PC-3 (cell line): ENCODE measurements at regions not wholly inside any gene's neighbourhood (a gene's known extent, or its start where the extent isn't known, plus 50 kb on each side); places are given as distances from the start of the nearest gene placed in this dataset.

Experiments used
- ATAC-seq: fragments of 200-7000 bp; cut with Tn5 transposase; 2 replicates; pipeline ENCODE4 v1.9.1; 2020; ENCODE audit warnings: mild to moderate bottlenecking, moderate library complexity
- BruUV-seq: library from RNA; stranded (reverse); fragments of 400-500 nt; replicated peaks from 2 replicates; lab custom pipeline; 2021; lab: Mats Ljungman, UMichigan
- CTCF ChIA-PET: fragments of 300-600 bp; sonication (Branson Sonifier 250); formaldehyde crosslinking; loops from one replicate; lab custom pipeline; 2022; ENCODE audit warnings: antibody characterized with exemption; lab: Charles Lee
- POLR2A ChIA-PET: fragments of 300-600 bp; sonication (Branson Sonifier 250); formaldehyde crosslinking; loops from one replicate; lab custom pipeline; 2022; ENCODE audit warnings: antibody characterized with exemption; ENCODE audit not compliant: unreplicated experiment; lab: Charles Lee
- DNase-seq: peaks from one replicate; pipeline ENCODE4 v3.0.0-alpha.2; 2015
- H2AFZ ChIP-seq: fragments of 300-600 bp; sonication (generic); 2 replicates; pipeline ENCODE4 v1.6.0; 2016; ENCODE audit warnings: antibody characterized with exemption, low read length
- H3F3A ChIP-seq: fragments of 300-600 bp; sonication (generic); one replicate; pipeline ENCODE4 v1.6.0; 2017; ENCODE audit warnings: antibody characterized with exemption, low read length, control low read depth, mild to moderate bottlenecking; ENCODE audit not compliant: unreplicated experiment
- H3K27ac ChIP-seq: fragments of 300-600 bp; sonication (generic); 2 replicates; pipeline ENCODE4 v1.5.1; 2016; ENCODE audit warnings: mild to moderate bottlenecking, low read length
- H3K27me3 ChIP-seq: fragments of 300-600 bp; sonication (generic); 2 replicates; pipeline ENCODE4 v1.6.1; 2016; ENCODE audit warnings: low read length, mixed read lengths
- H3K36me3 ChIP-seq: fragments of 300-600 bp; sonication (generic); 2 replicates; pipeline ENCODE4 v1.6.1; 2016; ENCODE audit warnings: low read depth, mixed run types, low read length, mixed read lengths
- H3K4me1 ChIP-seq: fragments of 300-600 bp; sonication (generic); 2 replicates; pipeline ENCODE4 v1.5.1; 2016; ENCODE audit warnings: low read length; ENCODE audit not compliant: insufficient read depth
- H3K4me2 ChIP-seq: fragments of 300-600 bp; sonication (generic); 2 replicates; pipeline ENCODE4 v1.6.0; 2016; ENCODE audit warnings: low read length
- H3K4me3 ChIP-seq: fragments of 300-600 bp; sonication (generic); 2 replicates; pipeline ENCODE4 v1.5.1; 2016; ENCODE audit warnings: mild to moderate bottlenecking, low read length, mixed read lengths
- H3K79me2 ChIP-seq: fragments of 300-600 bp; sonication (generic); 2 replicates; pipeline ENCODE4 v1.6.1; 2017; ENCODE audit warnings: low read length, mixed read lengths
- H3K9ac ChIP-seq: fragments of 300-600 bp; sonication (generic); 2 replicates; pipeline ENCODE4 v1.6.0; 2016; ENCODE audit warnings: mild to moderate bottlenecking, low read length
- H3K9me2 ChIP-seq: fragments of 300-600 bp; sonication (generic); replicated peaks from 2 replicates; pipeline ENCODE4 v1.6.1; 2016; ENCODE audit warnings: mixed run types, low read length, mixed read lengths
- H3K9me3 ChIP-seq: fragments of 300-600 bp; sonication (generic); 2 replicates; pipeline ENCODE4 v1.6.1; 2016; ENCODE audit warnings: low read length, mixed read lengths
- H4K20me1 ChIP-seq: fragments of 300-600 bp; sonication (generic); 2 replicates; pipeline ENCODE4 v1.6.1; 2016; ENCODE audit warnings: low read length, mixed read lengths
- CTCF ChIP-seq: fragments of 300-600 bp; sonication (generic); conservative IDR thresholded peaks from 2 replicates; pipeline ENCODE4 v1.5.1; 2017; ENCODE audit warnings: antibody characterized with exemption, low read depth, mild to moderate bottlenecking, low read length
- EZH2 ChIP-seq: fragments of 300-600 bp; sonication (generic); IDR thresholded peaks from one replicate; pipeline ENCODE4 v1.6.1; 2017; ENCODE audit warnings: antibody characterized with exemption, mild to moderate bottlenecking, low read length; ENCODE audit not compliant: unreplicated experiment
- EZH2phosphoT487 ChIP-seq: fragments of 300-600 bp; sonication (generic); IDR thresholded peaks from 2 replicates; pipeline ENCODE4 v1.6.1; 2018; ENCODE audit warnings: mild to moderate bottlenecking, antibody characterized with exemption, low read length, borderline replicate concordance
- intact Hi-C: fragments of 100-400 bp; cut with micrococcal nuclease; formaldehyde crosslinking; loops from 2 replicates; pipeline ENCODE4 v1.9.0; 2023

- Histone ChIP-seq H3K9me3 (no peaks in the 10 kb centered on the region), H3K4me1 (peaks cover 7% of the 10 kb centered on the region), H3K9ac (no peak overlapping the region), H3K36me3 (no peaks in the 10 kb centered on the region), H3K27ac (no peak overlapping the region), H3K4me2 (peak overlapping the region; percentile 19), H3K27me3 (no peaks in the 10 kb centered on the region), H3F3A (no peaks in the 10 kb centered on the region), H3K79me2 (no peaks in the 10 kb centered on the region), H4K20me1 (no peaks in the 10 kb centered on the region), H3K9me2 (no peaks in the 10 kb centered on the region), H2AFZ (peak overlapping the region; percentile 70), H3K4me3 (no peak overlapping the region)
- intact Hi-C loops = no loop called here
- DNase-seq (peak; percentile 20), ATAC-seq (no peak)
- no peak for TF ChIP-seq EZH2
- TF ChIP-seq EZH2phosphoT487 = no peak
- TF ChIP-seq CTCF = no peak
- no TSS peak for BruUV-seq
- CTCF ChIA-PET = no interaction called here
- POLR2A ChIA-PET = no interaction called here
Measured at GRCh38 chr2:235312571-235312970, 181.3 kb upstream of the AGAP1 start.

DNA sequence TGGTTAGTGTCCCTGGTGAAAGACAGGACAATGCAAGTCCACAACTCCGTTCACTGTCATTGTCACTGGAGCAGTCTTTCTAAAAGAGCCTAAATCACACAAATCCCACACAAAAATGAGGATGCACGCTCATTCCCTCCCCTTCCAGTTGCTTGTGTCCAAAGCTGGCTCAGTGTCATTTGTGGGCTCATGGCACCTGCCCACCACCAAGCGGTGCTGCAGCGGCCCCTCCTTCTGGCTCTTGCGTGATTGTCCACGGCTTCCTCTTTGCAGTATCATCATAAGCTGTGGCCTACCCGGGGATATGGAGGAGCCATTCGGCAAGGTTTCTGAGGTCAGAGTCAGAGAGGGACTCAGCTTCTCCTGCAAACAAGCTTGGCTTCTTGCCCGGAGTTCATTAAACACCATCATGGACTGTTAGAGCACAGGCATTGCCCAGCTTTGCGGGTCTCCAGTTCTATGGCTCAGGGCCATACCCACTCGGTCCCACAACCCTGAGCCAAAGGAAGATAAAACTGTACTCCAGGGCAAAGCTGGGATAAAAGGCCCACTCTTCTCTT lies 179.4 kb upstream of the AGAP1 start:
- Histone ChIP-seq H3F3A (no peaks in the 10 kb centered on the region), H3K4me2 (no peak overlapping the region), H3K79me2 (no peaks in the 10 kb centered on the region), H2AFZ (no peak overlapping the region), H3K27me3 (no peaks in the 10 kb centered on the region), H4K20me1 (no peaks in the 10 kb centered on the region), H3K9me2 (no peaks in the 10 kb centered on the region), H3K9ac (no peak overlapping the region), H3K9me3 (no peaks in the 10 kb centered on the region), H3K4me3 (no peak overlapping the region), H3K4me1 (peaks cover 7% of the 10 kb centered on the region), H3K36me3 (no peaks in the 10 kb centered on the region), H3K27ac (no peak overlapping the region)
- intact Hi-C loops = no loop called here
- CTCF ChIA-PET = no interaction called here
- POLR2A ChIA-PET = no interaction called here
- TF ChIP-seq CTCF = no peak
- TF ChIP-seq EZH2 = no peak
- no peak for TF ChIP-seq EZH2phosphoT487
- no TSS peak for BruUV-seq
- no peak for ATAC-seq
- DNase-seq = no peak

DNA sequence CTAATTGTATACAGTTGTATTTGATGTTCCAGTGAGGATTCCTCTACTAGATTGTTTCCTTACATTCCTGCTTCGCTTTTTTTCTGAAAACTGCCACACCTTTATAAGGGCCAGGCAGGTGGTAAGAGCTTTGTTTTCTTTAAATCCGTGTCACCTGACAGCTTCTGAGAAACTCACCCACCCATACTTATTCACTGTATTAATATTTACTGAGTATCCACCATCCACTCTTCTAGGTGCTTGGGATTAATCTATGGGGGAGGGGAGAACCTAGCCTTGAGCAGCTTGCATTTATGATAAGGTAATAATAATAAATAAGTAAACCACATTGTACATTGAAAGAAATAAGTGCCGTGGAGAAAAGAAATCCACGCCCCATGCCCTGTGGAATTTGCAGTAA lies 174.7 kb upstream of the AGAP1 start:
- Histone ChIP-seq H3K9ac (no peak overlapping the region), H3K79me2 (no peaks in the 10 kb centered on the region), H2AFZ (no peak overlapping the region), H3K27me3 (no peaks in the 10 kb centered on the region), H3K36me3 (no peaks in the 10 kb centered on the region), H3K9me2 (no peaks in the 10 kb centered on the region), H3K27ac (no peak overlapping the region), H3K4me3 (no peak overlapping the region), H3K4me2 (no peak overlapping the region), H3K9me3 (no peaks in the 10 kb centered on the region), H4K20me1 (no peaks in the 10 kb centered on the region), H3F3A (no peaks in the 10 kb centered on the region), H3K4me1 (no peaks in the 10 kb centered on the region)
- no TSS peak for BruUV-seq
- ATAC-seq (no peak), DNase-seq (no peak)
- ChIA-PET POLR2A (no interaction called here), CTCF (no interaction called here)
- TF ChIP-seq EZH2phosphoT487 = no peak
- no peak for TF ChIP-seq CTCF
- no peak for TF ChIP-seq EZH2
- intact Hi-C loops = no loop called here
